HG03097 (cell line): ENCODE measurements at regions not wholly inside any gene's neighbourhood (a gene's known extent, or its start where the extent isn't known, plus 50 kb on each side); places are given as distances from the start of the nearest gene placed in this dataset.
"Not testable (repeated sequence)": the region's sequence is repeated elsewhere in the genome, so short reads cannot be mapped to it uniquely, and the experiment has no call there.

Source experiments
- ATAC-seq: cut with Tn5 transposase; IDR thresholded peaks from one replicate; pipeline ENCODE4 v1.9.1; 2021; ENCODE audit not compliant: unreplicated experiment, low FRiP score

DNA sequence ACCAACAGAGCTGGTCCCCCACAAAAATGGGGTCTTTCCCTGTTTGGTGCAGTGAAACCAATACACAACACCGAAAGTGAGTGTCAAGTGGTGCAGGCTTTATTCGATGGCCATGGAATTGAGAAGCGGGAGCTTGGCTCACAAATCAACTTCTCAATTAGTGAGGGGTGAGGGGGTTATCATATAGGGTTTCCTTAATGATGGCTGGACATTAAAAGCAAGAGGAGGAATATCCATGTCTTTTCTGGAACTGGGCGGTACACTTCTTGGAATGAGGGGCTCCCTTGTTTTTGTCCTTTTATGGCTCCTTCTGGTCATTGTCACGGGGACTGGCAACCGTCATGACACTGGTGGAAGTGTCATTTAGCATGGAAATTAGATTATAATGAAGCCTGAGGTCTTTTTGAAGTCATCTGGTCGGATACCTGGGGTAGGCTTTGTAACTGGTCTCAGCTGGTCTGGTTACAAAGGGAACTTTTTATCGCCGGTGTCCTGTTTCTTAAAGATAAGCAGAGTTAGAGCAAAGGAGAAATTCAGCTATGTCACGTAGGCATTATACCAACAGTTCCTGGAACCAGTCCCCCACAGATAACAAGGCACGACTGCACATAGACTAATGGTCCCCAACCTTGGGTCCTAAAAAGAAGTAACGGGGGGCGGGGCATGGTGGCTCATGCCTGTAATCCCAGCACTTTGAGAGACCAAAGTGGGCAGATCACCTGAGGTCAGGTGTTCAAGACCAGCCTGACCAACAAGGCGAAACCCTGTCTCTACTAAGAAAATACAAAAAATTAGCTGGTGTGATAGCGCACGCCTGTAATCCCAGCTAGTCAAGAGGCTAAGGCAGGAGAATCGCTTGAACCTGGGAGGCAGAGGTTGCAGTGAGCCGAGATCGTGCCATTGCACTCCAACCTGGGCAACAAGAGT, 93.5 kb upstream of the NDUFV2 start:
- ATAC-seq: no peak

- ATAC-seq: no peak
Measured at GRCh38 chr18:9009703-9010488, 92.6 kb upstream of the NDUFV2 start.

DNA sequence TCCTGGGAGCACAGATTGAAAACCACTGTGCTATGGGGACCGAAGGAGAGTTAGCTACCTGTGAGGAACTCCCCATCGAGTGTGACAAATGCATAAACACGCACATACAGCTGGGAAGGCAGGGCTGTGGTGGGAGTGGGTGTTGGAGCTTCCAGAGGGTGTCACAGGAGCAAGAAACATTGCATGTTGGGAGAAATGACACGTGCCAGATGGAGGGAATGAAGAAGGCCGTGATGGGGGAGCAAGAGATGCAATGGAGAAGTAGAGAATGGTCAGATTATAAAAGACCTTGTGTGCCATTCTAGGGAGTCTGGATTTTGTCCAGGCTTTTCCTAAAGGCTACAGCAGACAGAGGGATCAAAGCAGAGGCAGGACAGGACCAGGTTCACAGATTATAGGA, 91.1 kb upstream of the NDUFV2 start:
- ATAC-seq: no peak

DNA sequence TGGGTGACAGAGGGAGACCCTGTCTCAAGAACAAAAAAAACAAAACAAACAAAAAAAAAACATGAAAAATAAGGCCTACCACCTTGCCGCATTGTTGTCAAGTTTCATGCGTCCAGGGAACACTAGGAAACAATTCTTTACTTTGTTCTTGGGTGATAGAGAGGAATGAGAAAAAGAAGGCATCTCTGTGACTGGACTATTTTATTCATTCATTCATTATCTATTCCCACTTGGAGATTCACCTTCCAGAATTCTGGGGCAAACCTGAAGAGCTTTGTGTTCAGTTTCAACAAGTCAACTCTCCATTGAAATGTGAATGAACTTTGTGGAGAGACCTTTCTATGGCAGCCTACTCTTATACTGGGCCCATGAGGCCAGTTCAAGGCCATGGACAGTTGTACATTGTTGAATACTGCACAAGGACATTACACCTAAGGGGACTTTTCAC, 88.5 kb upstream of the NDUFV2 start:
- no peak for ATAC-seq

DNA sequence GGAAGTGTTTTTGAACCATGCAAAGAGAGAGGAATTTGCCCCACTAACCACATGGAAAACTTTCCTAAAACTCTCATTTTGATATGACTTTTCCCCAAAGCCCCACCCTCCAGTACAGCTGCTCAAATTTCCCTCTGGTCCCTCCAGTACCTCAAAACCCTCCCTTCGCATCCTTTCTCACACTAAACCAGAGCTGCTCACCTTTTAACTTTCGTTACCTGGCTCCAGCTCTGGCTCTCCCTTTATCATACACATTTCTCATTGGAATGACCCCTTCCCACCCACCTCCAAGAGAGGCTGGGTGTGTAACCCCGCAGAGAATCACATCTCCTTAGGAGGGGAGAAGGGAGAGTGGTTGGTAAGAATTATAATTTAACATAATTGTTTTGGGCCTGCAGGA, 86.8 kb upstream of the NDUFV2 start:
- ATAC-seq: no peak

- ATAC-seq: peak; percentile 39
Measured at GRCh38 chr18:9016633-9017166, 85.8 kb upstream of the NDUFV2 start.

DNA sequence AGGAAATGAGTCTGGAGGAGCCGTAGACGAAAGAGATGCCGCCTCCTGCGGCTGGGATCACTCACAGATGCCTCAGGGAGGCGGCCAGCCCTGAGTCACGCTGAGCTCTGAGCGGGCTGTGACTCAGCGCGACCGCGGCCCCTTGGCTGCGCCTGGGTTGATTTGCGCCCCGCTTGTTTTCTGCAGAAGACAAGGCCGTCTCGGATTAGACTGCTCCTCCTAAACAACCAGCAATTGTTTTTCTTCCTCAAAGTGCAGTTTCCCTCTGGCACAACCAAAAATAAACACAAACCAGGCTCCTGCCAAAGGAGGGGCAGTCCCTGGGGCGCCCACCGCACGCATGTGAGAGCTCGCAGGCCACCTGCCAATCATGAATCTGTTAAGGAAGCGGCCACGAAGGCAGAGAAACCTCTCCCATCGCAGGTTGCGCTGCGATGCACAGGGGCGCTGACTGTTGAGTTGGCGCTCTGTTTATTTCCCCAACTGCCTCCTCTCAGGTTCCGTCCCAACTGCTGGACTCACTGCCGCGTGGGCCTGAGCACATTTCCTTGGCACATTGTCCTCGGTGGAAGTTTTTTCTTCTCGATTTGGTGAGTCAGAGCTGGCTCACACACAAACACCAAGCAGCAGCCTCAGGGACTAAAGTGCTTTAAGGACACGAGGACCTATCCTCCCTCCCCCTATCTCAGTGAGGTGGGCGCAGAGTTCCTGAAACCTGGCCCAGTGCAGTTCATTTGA, 85.2 kb upstream of the NDUFV2 start:
- ATAC-seq: peak; percentile 71

- ATAC-seq: peak; percentile 9
Measured at GRCh38 chr18:9017905-9018227, 84.6 kb upstream of the NDUFV2 start.

DNA sequence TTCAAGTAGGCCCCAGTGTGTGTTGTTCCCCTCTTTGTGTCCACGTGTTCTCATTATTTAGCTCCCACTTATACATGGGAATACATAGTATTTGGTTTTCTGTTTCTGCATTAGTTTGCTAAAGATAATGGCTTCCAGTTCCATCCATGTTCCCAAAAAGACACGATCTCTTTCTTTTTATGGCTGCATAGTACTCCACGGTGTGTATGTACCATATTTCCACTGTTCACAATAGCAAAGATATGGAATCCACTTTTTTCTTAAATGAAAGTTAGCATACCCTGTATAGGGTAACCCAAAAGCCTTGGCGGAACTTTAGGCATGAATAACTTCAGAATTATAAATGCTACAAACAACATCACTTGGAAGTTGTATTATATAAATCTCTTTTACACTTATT, 83.4 kb upstream of the NDUFV2 start:
- ATAC-seq: no peak

DNA sequence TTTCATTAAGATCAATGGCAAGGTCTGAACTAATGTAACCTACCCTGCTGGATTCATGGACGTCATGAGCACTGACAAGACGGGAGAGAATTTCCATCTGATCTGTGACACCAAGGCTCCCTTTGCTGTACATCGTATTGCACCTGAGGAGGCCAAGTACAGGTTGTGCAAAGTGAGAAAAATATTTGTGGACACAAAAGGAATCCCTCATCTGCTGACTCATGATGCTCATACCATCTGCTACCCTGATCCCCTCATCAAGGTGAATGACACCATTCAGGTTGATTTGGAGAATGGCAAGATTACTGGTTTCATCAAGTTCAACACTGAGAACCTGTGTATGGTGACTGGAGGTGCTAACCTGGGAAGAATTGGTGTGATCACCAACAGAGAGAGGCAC, 82.3 kb upstream of the NDUFV2 start:
- no peak for ATAC-seq

DNA sequence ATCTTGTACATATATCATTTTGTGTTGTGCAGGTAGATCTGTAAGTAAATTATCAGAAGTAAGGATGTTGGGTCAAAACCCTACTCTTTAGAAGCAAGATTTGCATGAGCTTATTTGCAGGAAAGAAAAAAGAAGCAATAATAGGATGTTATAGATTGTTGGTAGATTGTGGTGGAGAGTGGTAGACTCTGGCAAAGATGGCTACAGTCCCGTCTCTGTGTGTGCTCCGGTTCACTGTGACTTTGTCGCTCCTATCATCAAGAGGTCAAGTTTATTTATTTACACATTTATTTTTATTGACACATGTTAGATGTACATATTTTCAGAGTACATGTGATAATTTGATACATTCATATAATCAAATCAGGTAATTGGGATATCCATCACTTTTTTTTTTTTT, 81.0 kb upstream of the NDUFV2 start:
- no peak for ATAC-seq

- ATAC-seq: no peak
Measured at GRCh38 chr18:9022397-9023155, 79.9 kb upstream of the NDUFV2 start.

- not testable (repeated sequence) for ATAC-seq
Measured at GRCh38 chr18:9024031-9024646, 78.4 kb upstream of the NDUFV2 start.

GRCh38 chr18:9025091-9025838, 77.2 kb upstream of the NDUFV2 start:
- ATAC-seq: no peak

GRCh38 chr18:9029131-9029530, 73.4 kb upstream of the NDUFV2 start:
- no peak for ATAC-seq

GRCh38 chr18:9032519-9032918, 70.0 kb upstream of the NDUFV2 start:
- no peak for ATAC-seq

- ATAC-seq: no peak
Measured at GRCh38 chr18:9038277-9038871, 64.1 kb upstream of the NDUFV2 start.

GRCh38 chr18:9039441-9040071, 62.9 kb upstream of the NDUFV2 start:
- no peak for ATAC-seq
